ENCODE measurements at regions not wholly inside any gene's neighbourhood (a gene's known extent, or its start where the extent isn't known, plus 50 kb on each side); places are given as distances from the start of the nearest gene placed in this dataset.

DNA sequence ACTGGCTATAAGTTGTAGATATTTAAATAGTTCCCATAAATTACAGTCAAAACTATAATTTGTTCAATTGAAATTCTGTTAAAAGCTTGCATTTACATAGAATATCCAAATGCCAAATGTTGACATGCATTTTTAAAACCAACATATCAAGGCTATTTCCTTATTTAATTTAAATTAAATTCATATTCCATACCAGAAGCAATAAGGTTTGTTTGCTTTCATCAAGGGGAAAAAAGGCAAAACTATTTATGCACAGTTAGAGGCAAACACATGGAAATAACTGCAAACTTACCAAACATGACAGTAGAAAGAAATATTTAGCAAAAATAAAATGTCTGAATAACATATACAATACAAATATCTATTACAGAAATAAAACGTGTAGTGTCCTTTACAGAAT, 1581.2 kb upstream of the TENM4 start:
- TF ChIP-seq POLR2A (IDR thresholded peaks at IDR 0.05), result no peak
- TF ChIP-seq, protein P1, sequence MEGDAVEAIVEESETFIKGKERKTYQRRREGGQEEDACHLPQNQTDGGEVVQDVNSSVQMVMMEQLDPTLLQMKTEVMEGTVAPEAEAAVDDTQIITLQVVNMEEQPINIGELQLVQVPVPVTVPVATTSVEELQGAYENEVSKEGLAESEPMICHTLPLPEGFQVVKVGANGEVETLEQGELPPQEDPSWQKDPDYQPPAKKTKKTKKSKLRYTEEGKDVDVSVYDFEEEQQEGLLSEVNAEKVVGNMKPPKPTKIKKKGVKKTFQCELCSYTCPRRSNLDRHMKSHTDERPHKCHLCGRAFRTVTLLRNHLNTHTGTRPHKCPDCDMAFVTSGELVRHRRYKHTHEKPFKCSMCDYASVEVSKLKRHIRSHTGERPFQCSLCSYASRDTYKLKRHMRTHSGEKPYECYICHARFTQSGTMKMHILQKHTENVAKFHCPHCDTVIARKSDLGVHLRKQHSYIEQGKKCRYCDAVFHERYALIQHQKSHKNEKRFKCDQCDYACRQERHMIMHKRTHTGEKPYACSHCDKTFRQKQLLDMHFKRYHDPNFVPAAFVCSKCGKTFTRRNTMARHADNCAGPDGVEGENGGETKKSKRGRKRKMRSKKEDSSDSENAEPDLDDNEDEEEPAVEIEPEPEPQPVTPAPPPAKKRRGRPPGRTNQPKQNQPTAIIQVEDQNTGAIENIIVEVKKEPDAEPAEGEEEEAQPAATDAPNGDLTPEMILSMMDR (IDR thresholded peaks at IDR 0.05), result no peak
